Breast epithelium (tissue), 4 donors: ENCODE measurements at regions not wholly inside any gene's neighbourhood (a gene's known extent, or its start where the extent isn't known, plus 50 kb on each side); places are given as distances from the start of the nearest gene placed in this dataset.

Experiments used
- DNase-seq, 2 donors: peaks; one replicate each; pipeline ENCODE4 v3.0.0-alpha.2; 2019; ENCODE audit warnings: low spot score in 2 of 2
- H3K27ac ChIP-seq, 2 donors: fragments of 200-600 bp; sonication (generic) in 1 of 2; one replicate each; pipeline ENCODE4 v1.5.1; 2016 to 2019; ENCODE audit warnings: mild to moderate bottlenecking in 1 of 2
- H3K27me3 ChIP-seq, 2 donors: fragments of 200-600 bp; sonication (generic) in 1 of 2; one replicate each; pipeline versions ENCODE4 v1.5.1 to v1.6.0; 2017 to 2019; ENCODE audit warnings: control low read depth in 1 of 2, mild to moderate bottlenecking in 1 of 2
- H3K36me3 ChIP-seq: fragments of 200-600 bp; one replicate; pipeline ENCODE4 v1.5.1; 2019
- H3K4me1 ChIP-seq, 2 donors: fragments of 200-600 bp; sonication (generic); one replicate each; pipeline ENCODE4 v1.5.1; 2016 to 2019; ENCODE audit warnings: control low read depth in 1 of 2
- H3K4me3 ChIP-seq, 3 donors: fragments of 200-600 bp; sonication (generic); 1 replicate in 2 of 3; 2 replicates in 1 of 3; pipeline ENCODE4 v1.5.1; 2016 to 2019; ENCODE audit warnings: mild to moderate bottlenecking in 3 of 3, moderate library complexity in 2 of 3
- H3K9me3 ChIP-seq, 2 donors: fragments of 200-600 bp; sonication (generic) in 1 of 2; one replicate each; pipeline ENCODE4 v1.5.1; 2016 to 2019; ENCODE audit warnings: control low read depth in 1 of 2
- CTCF ChIP-seq, 3 donors: fragments of 450-650 bp; IDR thresholded peaks; one replicate each; pipeline ENCODE4 v1.5.1; 2016 to 2017; ENCODE audit warnings: antibody characterized with exemption in 3 of 3, mild to moderate bottlenecking in 3 of 3, moderate library complexity in 3 of 3
- POLR2A ChIP-seq: fragments of 450-650 bp; IDR thresholded peaks from one replicate; pipeline ENCODE4 v1.6.1; 2016; ENCODE audit warnings: antibody characterized with exemption, mild to moderate bottlenecking, moderate library complexity
- POLR2AphosphoS5 ChIP-seq, 3 donors: sonication (generic); formaldehyde crosslinking; IDR thresholded peaks; one replicate each; pipeline ENCODE4 v1.6.1; 2017; ENCODE audit warnings: antibody characterized with exemption in 3 of 3
- intact Hi-C: fragments of 100-400 bp; cut with DNase I; formaldehyde crosslinking; loops from one replicate; pipeline ENCODE4 v1.15.1; 2023; ENCODE audit warnings: low total_unique reads

GRCh38 chr22:35192129-35192918 is 65.0 kb upstream of the HMGXB4 start:
- Histone ChIP-seq H3K36me3 (no peaks in the 10 kb centered on the region), H3K4me3 (no peak overlapping the region), H3K27ac (no peak overlapping the region), H3K27me3 (peaks cover 0 to 9% of the 10 kb centered on the region in 2 donors), H3K9me3 (peaks cover 14 to 15% of the 10 kb centered on the region in 2 donors), H3K4me1 (no peaks in the 10 kb centered on the region)
- TF ChIP-seq POLR2A (no peak), CTCF (IDR thresholded peaks at IDR 0.05) (no peak), POLR2AphosphoS5 (IDR thresholded peaks at IDR 0.05) (no peak)
- intact Hi-C loops = no loop called here
- no peak for DNase-seq

DNA sequence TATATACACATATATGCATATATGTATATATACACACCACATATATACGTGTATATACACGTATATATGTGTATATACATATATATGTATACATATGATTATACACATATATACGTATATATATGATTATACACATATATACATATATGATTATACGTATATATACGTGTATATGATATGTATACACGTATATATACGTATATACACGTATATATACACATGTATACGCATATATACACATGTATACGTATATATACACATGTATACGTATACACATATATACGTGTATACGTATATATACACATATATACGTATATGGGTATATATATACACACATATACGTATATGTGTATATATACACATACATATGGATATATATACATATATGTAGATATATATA is 62.1 kb upstream of the HMGXB4 start:
- Histone ChIP-seq H3K4me3 (no peak overlapping the region), H3K27ac (no peak overlapping the region), H3K4me1 (no peaks in the 10 kb centered on the region), H3K36me3 (no peaks in the 10 kb centered on the region), H3K9me3 (peaks cover 0 to 2% of the 10 kb centered on the region in 2 donors), H3K27me3 (peaks cover 0 to 12% of the 10 kb centered on the region in 2 donors)
- no peak for TF ChIP-seq CTCF (IDR thresholded peaks at IDR 0.05)
- intact Hi-C loops = no loop called here
- no peak for DNase-seq

DNA sequence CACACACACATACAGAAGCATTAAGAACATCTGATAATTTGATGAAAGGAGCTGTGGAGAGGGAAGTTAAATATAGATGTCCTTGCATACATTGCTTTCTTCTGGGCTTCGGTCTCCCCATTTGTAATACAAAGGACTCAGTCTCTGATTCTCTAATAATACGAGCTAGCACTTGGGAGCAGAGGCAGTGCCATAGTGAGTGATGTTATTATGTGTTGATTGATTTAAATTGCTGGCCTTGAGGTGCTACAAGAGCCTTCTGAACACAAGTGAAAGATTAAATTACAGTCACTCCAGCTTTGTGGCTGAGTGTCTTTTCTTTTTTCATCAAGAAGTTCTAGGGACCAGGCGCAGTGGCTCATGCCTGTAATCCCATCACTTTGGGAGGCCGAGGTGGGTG is 61.5 kb upstream of the HMGXB4 start:
- no peaks in the 10 kb centered on the region for H3K4me1 ChIP-seq

GRCh38 chr22:35197071-35197470 is 60.2 kb upstream of the HMGXB4 start:
- Histone ChIP-seq H3K9me3 (no peaks in the 10 kb centered on the region), H3K27me3 (peaks cover 0 to 12% of the 10 kb centered on the region in 2 donors), H3K4me1 (no peaks in the 10 kb centered on the region), H3K27ac (no peak overlapping the region), H3K4me3 (no peak overlapping the region), H3K36me3 (no peaks in the 10 kb centered on the region)
- intact Hi-C loops = no loop called here
- TF ChIP-seq POLR2A = no peak
- no peak for TF ChIP-seq POLR2AphosphoS5 (IDR thresholded peaks at IDR 0.05)
- TF ChIP-seq CTCF (IDR thresholded peaks at IDR 0.05) = no peak
- DNase-seq = no peak

More for the DNA sequence above, 61.5 kb upstream of the HMGXB4 start:
- DNase-seq = no peak
- no peak for TF ChIP-seq POLR2A
- TF ChIP-seq CTCF (IDR thresholded peaks at IDR 0.05) = no peak
- TF ChIP-seq POLR2AphosphoS5 (IDR thresholded peaks at IDR 0.05) = no peak
- H3K9me3 ChIP-seq = no peaks in the 10 kb centered on the region
- no peak overlapping the region for H3K4me3 ChIP-seq
- no peaks in the 10 kb centered on the region for H3K36me3 ChIP-seq
- intact Hi-C loops = no loop called here
- H3K27me3 ChIP-seq = peaks cover 0 to 12% of the 10 kb centered on the region in 2 donors
- no peak overlapping the region for H3K27ac ChIP-seq

GRCh38 chr22:35197886-35198285 is 59.4 kb upstream of the HMGXB4 start:
- TF ChIP-seq CTCF (IDR thresholded peaks at IDR 0.05) (no peak), POLR2AphosphoS5 (IDR thresholded peaks at IDR 0.05) (no peak), POLR2A (no peak)
- H3K4me3 ChIP-seq = no peak overlapping the region
- intact Hi-C loops = no loop called here

More at GRCh38 chr22:35197886-35198285, 59.4 kb upstream of the HMGXB4 start:
- H3K27ac ChIP-seq = no peak overlapping the region
- H3K36me3 ChIP-seq = no peaks in the 10 kb centered on the region
- peaks cover 0 to 12% of the 10 kb centered on the region in 2 donors for H3K27me3 ChIP-seq
- no peak for DNase-seq
- H3K9me3 ChIP-seq = no peaks in the 10 kb centered on the region
- H3K4me1 ChIP-seq = no peaks in the 10 kb centered on the region
